Activated T-helper 2 cell treated with anti-CD3 and anti-CD28 coated beads, Interferon-gamma antibody, Interleukin-2, Interleukin-4, amounts not matched to agents 10 μg/mL and 5 μg/mL and 100 μg/mL, durations not matched to agents 14 hours and 24 hours and 36 hours (primary cell): ENCODE measurements at regions not wholly inside any gene's neighbourhood (a gene's known extent, or its start where the extent isn't known, plus 50 kb on each side); places are given as distances from the start of the nearest gene placed in this dataset.
"Not testable (repeated sequence)": the region's sequence is repeated elsewhere in the genome, so short reads cannot be mapped to it uniquely, and the experiment has no call there.

Experiments
- DNase-seq: peaks from one replicate; pipeline ENCODE4 v3.0.0; 2021; ENCODE audit warnings: low spot score
- H3K27ac Mint-ChIP-seq: one replicate; pipeline ENCODE4 v1.8.0; 2021; ENCODE audit warnings: mixed read lengths
- H3K27me3 Mint-ChIP-seq: one replicate; pipeline ENCODE4 v1.8.0; 2021; ENCODE audit warnings: low read depth, mixed read lengths
- H3K36me3 Mint-ChIP-seq: one replicate; pipeline ENCODE4 v1.8.0; 2021; ENCODE audit warnings: low read depth, mixed read lengths
- H3K4me1 Mint-ChIP-seq: one replicate; pipeline ENCODE4 v1.8.0; 2021; ENCODE audit warnings: low read depth, mixed read lengths
- H3K4me3 Mint-ChIP-seq: one replicate; pipeline ENCODE4 v1.8.0; 2021; ENCODE audit warnings: low read depth, mild to moderate bottlenecking, moderate library complexity, mixed read lengths
- H3K9me3 Mint-ChIP-seq: one replicate; pipeline ENCODE4 v1.8.0; 2021; ENCODE audit warnings: mixed read lengths
- intact Hi-C: fragments of 100-400 bp; cut with micrococcal nuclease; formaldehyde crosslinking; loops from one replicate; pipeline ENCODE4 v1.15.1; 2023

- H3K36me3 Mint-ChIP-seq, result no peaks in the 10 kb centered on the region
- DNase-seq, result no peak
- no peaks in the 10 kb centered on the region for H3K4me1 Mint-ChIP-seq
- H3K9me3 Mint-ChIP-seq, result no peaks in the 10 kb centered on the region
- intact Hi-C loops, result no loop called here
- H3K27ac Mint-ChIP-seq, result no peak overlapping the region
- no peak overlapping the region for H3K4me3 Mint-ChIP-seq
- H3K27me3 Mint-ChIP-seq, result no peaks in the 10 kb centered on the region
Measured at GRCh38 chr7:114196517-114196916, 218.1 kb upstream of the FOXP2 start.

- intact Hi-C loops, result no loop called here
- no peak overlapping the region for H3K4me3 Mint-ChIP-seq
- no peak overlapping the region for H3K27ac Mint-ChIP-seq
- H3K27me3 Mint-ChIP-seq, result no peaks in the 10 kb centered on the region
- no peaks in the 10 kb centered on the region for H3K9me3 Mint-ChIP-seq
- H3K36me3 Mint-ChIP-seq, result no peaks in the 10 kb centered on the region
- DNase-seq, result no peak
- H3K4me1 Mint-ChIP-seq, result no peaks in the 10 kb centered on the region
Measured at GRCh38 chr7:114190387-114190786, 224.2 kb upstream of the FOXP2 start.

GRCh38 chr7:114183311-114184088 is 231.1 kb upstream of the FOXP2 start:
- H3K36me3 Mint-ChIP-seq, result no peaks in the 10 kb centered on the region
- no peak overlapping the region for H3K27ac Mint-ChIP-seq
- no peaks in the 10 kb centered on the region for H3K27me3 Mint-ChIP-seq
- intact Hi-C loops, result no loop called here
- H3K4me1 Mint-ChIP-seq, result no peaks in the 10 kb centered on the region
- DNase-seq, result no peak
- H3K9me3 Mint-ChIP-seq, result no peaks in the 10 kb centered on the region
- H3K4me3 Mint-ChIP-seq, result no peak overlapping the region

GRCh38 chr7:114182837-114183236 is 231.8 kb upstream of the FOXP2 start:
- DNase-seq, result no peak

DNA sequence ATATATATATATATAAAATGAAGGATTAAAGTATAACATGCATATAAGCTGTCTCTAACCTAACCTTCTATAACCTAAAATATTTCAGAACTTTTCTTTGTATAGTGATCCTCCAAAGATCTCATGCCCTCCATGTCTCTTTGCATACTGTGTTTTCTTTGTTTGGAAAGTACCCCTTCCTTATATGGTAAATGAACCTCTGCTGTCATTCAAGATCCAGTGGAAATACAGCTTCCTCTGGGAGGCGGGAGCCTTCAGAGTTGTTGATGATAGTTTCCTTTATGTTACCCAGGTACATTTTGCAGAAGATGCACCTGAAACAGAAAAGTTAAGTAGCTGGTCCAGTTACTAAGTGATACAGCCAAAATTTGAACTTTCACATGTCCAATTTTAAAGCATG is 233.3 kb upstream of the FOXP2 start:
- Mint-ChIP-seq H3K4me3 (no peak overlapping the region), H3K36me3 (no peaks in the 10 kb centered on the region), H3K27ac (no peak overlapping the region), H3K27me3 (no peaks in the 10 kb centered on the region), H3K4me1 (no peaks in the 10 kb centered on the region), H3K9me3 (no peaks in the 10 kb centered on the region)
- DNase-seq, result no peak
- intact Hi-C loops, result no loop called here

More at GRCh38 chr7:114182837-114183236, 231.8 kb upstream of the FOXP2 start:
- H3K4me1 Mint-ChIP-seq, result no peaks in the 10 kb centered on the region
- H3K36me3 Mint-ChIP-seq, result no peaks in the 10 kb centered on the region
- no peaks in the 10 kb centered on the region for H3K9me3 Mint-ChIP-seq
- no peak overlapping the region for H3K4me3 Mint-ChIP-seq
- no peak overlapping the region for H3K27ac Mint-ChIP-seq
- H3K27me3 Mint-ChIP-seq, result no peaks in the 10 kb centered on the region
- intact Hi-C loops, result no loop called here

- Mint-ChIP-seq H3K4me3 (no peak overlapping the region), H3K36me3 (no peaks in the 10 kb centered on the region), H3K9me3 (no peaks in the 10 kb centered on the region), H3K4me1 (no peaks in the 10 kb centered on the region), H3K27ac (no peak overlapping the region), H3K27me3 (no peaks in the 10 kb centered on the region)
- DNase-seq, result no peak
- intact Hi-C loops, result no loop called here
Measured at GRCh38 chr7:114180556-114181266, 233.9 kb upstream of the FOXP2 start.

DNA sequence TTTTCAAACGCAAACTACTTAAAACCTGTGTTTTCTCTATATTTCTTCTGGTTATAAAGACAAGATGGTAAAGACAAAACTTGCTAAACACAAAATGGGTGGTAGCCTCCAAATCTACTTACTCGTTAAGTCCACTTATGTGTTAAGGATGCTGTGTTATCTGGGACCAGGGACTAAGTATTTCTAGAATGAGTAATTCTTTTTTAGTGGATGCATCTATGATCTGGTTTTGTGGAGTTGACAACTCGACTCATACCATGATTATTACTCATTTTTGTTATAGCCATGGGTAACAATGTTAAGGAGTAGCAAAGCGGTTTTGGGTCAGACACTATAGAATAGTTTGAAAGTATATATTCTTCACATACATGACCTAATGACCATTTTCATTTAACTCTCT is 239.5 kb upstream of the FOXP2 start:
- Mint-ChIP-seq H3K9me3 (no peaks in the 10 kb centered on the region), H3K36me3 (no peaks in the 10 kb centered on the region), H3K4me1 (no peaks in the 10 kb centered on the region), H3K27me3 (no peaks in the 10 kb centered on the region), H3K4me3 (no peak overlapping the region), H3K27ac (no peak overlapping the region)
- DNase-seq, result no peak
- intact Hi-C loops, result no loop called here

- H3K4me3 Mint-ChIP-seq, result no peak overlapping the region
- no peak overlapping the region for H3K27ac Mint-ChIP-seq
- H3K9me3 Mint-ChIP-seq, result no peaks in the 10 kb centered on the region
- no peaks in the 10 kb centered on the region for H3K36me3 Mint-ChIP-seq
- no peaks in the 10 kb centered on the region for H3K27me3 Mint-ChIP-seq
- DNase-seq, result no peak
- intact Hi-C loops, result no loop called here
- H3K4me1 Mint-ChIP-seq, result no peaks in the 10 kb centered on the region
Measured at GRCh38 chr7:114173170-114173890, 241.3 kb upstream of the FOXP2 start.

GRCh38 chr7:114169389-114169788 is 245.2 kb upstream of the FOXP2 start:
- H3K27me3 Mint-ChIP-seq, H3K4me3 Mint-ChIP-seq, H3K36me3 Mint-ChIP-seq, H3K27ac Mint-ChIP-seq, H3K4me1 Mint-ChIP-seq, intact Hi-C loops, H3K9me3 Mint-ChIP-seq, DNase-seq: not testable (repeated sequence)

DNA sequence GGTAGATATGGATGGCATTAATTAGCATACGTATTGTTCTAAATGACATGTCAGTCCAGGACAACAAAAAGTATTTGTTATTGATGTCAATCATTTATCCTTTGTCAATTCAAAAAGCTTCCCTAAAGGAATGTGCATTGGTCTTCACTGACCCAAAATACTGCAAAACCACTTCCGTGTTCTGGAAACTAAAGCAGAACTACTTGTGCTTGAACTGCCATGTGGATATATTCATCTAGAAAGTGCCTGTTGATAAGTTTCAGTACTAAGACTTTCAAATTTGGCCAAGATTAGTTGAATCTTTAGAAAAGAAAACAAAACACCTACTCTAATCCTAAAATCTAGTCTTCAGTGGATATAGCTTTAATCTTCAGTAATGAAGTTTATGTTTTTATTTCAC is 242.1 kb upstream of the PPP1R3A start:
- no peak overlapping the region for H3K4me3 Mint-ChIP-seq
- intact Hi-C loops, result no loop called here
- no peaks in the 10 kb centered on the region for H3K4me1 Mint-ChIP-seq
- DNase-seq, result no peak
- H3K9me3 Mint-ChIP-seq, result no peaks in the 10 kb centered on the region
- no peak overlapping the region for H3K27ac Mint-ChIP-seq
- no peaks in the 10 kb centered on the region for H3K36me3 Mint-ChIP-seq
- H3K27me3 Mint-ChIP-seq, result no peaks in the 10 kb centered on the region

- Mint-ChIP-seq H3K27ac (no peak overlapping the region), H3K4me3 (no peak overlapping the region), H3K9me3 (no peaks in the 10 kb centered on the region), H3K36me3 (no peaks in the 10 kb centered on the region), H3K27me3 (no peaks in the 10 kb centered on the region), H3K4me1 (no peaks in the 10 kb centered on the region)
- no peak for DNase-seq
- intact Hi-C loops, result no loop called here
Measured at GRCh38 chr7:114158854-114159253, 240.0 kb upstream of the PPP1R3A start.

DNA sequence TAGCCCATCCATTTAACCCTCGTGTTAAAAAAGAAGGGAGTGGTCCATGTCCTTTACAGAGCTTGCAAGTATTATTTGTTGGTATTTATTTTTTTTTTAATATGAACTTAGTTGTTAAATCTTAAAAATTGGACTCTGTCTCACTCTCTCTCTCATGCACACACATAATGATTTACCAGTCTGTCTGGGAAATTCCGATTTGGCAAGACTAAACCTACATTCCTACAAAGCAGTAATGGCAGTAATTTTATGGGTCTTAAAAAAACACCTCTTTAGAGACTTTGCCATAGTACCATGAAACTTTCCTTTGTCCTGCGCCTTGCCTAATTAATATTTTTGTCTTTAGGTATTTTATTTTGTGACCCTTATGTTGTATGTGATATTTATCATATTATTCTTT is 239.5 kb upstream of the PPP1R3A start:
- no peaks in the 10 kb centered on the region for H3K4me1 Mint-ChIP-seq
- no peaks in the 10 kb centered on the region for H3K27me3 Mint-ChIP-seq
- no peaks in the 10 kb centered on the region for H3K9me3 Mint-ChIP-seq
- no peak for DNase-seq
- no peaks in the 10 kb centered on the region for H3K36me3 Mint-ChIP-seq
- intact Hi-C loops, result no loop called here
- H3K4me3 Mint-ChIP-seq, result no peak overlapping the region
- H3K27ac Mint-ChIP-seq, result no peak overlapping the region

DNA sequence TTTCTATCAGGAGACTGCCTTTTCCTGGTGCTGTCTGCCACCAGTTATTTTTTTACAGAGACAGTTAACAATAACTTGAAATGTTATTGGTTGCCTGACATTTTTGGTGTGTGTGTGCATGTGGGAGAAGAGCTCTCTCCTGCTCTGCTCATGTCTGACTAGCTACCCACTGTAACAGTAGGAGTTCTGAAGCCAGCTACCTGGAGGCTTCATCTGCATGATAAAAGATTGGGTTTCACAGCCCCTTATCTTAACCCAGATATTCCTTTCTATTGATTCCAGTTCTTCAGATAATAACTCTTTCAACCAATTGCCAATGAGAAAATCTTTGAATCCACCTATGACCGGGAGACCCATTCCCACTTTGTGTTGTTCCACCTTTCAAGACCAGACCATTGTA is 237.4 kb upstream of the PPP1R3A start:
- Mint-ChIP-seq H3K36me3 (no peaks in the 10 kb centered on the region), H3K4me1 (no peaks in the 10 kb centered on the region), H3K4me3 (no peak overlapping the region), H3K27me3 (no peaks in the 10 kb centered on the region), H3K27ac (no peak overlapping the region), H3K9me3 (no peaks in the 10 kb centered on the region)
- intact Hi-C loops, result no loop called here
- no peak for DNase-seq
